ENCODE measurements at regions not wholly inside any gene's neighbourhood (a gene's known extent, or its start where the extent isn't known, plus 50 kb on each side); places are given as distances from the start of the nearest gene placed in this dataset.

- TF ChIP-seq, protein P1, sequence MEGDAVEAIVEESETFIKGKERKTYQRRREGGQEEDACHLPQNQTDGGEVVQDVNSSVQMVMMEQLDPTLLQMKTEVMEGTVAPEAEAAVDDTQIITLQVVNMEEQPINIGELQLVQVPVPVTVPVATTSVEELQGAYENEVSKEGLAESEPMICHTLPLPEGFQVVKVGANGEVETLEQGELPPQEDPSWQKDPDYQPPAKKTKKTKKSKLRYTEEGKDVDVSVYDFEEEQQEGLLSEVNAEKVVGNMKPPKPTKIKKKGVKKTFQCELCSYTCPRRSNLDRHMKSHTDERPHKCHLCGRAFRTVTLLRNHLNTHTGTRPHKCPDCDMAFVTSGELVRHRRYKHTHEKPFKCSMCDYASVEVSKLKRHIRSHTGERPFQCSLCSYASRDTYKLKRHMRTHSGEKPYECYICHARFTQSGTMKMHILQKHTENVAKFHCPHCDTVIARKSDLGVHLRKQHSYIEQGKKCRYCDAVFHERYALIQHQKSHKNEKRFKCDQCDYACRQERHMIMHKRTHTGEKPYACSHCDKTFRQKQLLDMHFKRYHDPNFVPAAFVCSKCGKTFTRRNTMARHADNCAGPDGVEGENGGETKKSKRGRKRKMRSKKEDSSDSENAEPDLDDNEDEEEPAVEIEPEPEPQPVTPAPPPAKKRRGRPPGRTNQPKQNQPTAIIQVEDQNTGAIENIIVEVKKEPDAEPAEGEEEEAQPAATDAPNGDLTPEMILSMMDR (conservative IDR thresholded peaks at IDR 0.05; ENCODE audit: low read depth, low read length), result no peak
- TF ChIP-seq MAFK (IDR thresholded peaks at IDR 0.05; ENCODE audit: low read depth, low read length) (no peak), POLR2A (IDR thresholded peaks at IDR 0.05; ENCODE audit: low read depth, low read length) (no peak), MAZ (IDR thresholded peaks at IDR 0.05; ENCODE audit: borderline replicate concordance, low read depth, low read length) (no peak), RFX5 (IDR thresholded peaks at IDR 0.05; ENCODE audit: low read depth, low read length) (no peak), CHD1 (IDR thresholded peaks at IDR 0.05; ENCODE audit: low read depth, low read length) (no peak), RCOR1 (IDR thresholded peaks at IDR 0.05; ENCODE audit: insufficient replicate concordance, low read length) (no peak), MXI1 (IDR thresholded peaks at IDR 0.05; ENCODE audit: borderline replicate concordance, low read depth, low read length) (no peak)
Measured at GRCh38 chr12:19867970-19868369, 428.7 kb downstream of the AEBP2 start.
